NB4 (cell line): ENCODE measurements at regions not wholly inside any gene's neighbourhood (a gene's known extent, or its start where the extent isn't known, plus 50 kb on each side); places are given as distances from the start of the nearest gene placed in this dataset.

Experiments
- MYC ChIP-seq: IDR thresholded peaks from 2 replicates; pipeline ENCODE4 v1.6.1; 2011; ENCODE audit warnings: low read depth, low read length
- POLR2A ChIP-seq: IDR thresholded peaks from 2 replicates; pipeline ENCODE4 v1.6.1; 2011; ENCODE audit warnings: mild to moderate bottlenecking; ENCODE audit not compliant: insufficient read length; ENCODE audit errors: extremely low read depth
- TF ChIP-seq, protein P1 (sequence below): IDR thresholded peaks from one replicate; pipeline ENCODE4 v1.5.1; 2012; ENCODE audit warnings: low read depth, low read length
- TF ChIP-seq, protein P2 (sequence below): IDR thresholded peaks from 2 replicates; pipeline ENCODE4 v1.6.1; 2011; ENCODE audit warnings: low read depth, low read length

DNA sequence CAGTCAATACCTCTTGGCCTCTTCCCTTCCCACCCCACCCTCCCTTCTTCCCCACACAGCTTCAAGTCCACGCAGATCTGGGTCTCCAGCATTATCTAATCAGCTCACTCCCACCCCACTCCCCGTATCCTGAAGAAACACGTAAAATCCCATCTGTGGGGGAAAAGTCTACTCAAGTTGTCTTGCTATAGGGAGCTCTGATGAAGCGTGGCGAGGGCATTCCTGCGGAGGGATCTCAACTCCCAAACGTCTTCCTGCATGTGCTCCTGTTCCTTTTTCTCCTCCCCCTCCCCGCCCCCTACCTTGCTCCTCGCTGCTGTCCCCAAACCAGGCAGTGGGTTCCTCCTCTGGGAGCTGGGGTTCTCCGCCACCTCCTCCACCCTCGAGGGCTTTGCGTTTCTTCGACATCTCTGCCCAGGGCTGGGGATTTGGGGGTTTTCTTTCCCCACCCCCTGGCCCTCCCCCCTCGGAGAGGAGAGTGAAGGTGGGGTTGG is 181.8 kb downstream of the TBXT start:
- TF ChIP-seq, protein P1, sequence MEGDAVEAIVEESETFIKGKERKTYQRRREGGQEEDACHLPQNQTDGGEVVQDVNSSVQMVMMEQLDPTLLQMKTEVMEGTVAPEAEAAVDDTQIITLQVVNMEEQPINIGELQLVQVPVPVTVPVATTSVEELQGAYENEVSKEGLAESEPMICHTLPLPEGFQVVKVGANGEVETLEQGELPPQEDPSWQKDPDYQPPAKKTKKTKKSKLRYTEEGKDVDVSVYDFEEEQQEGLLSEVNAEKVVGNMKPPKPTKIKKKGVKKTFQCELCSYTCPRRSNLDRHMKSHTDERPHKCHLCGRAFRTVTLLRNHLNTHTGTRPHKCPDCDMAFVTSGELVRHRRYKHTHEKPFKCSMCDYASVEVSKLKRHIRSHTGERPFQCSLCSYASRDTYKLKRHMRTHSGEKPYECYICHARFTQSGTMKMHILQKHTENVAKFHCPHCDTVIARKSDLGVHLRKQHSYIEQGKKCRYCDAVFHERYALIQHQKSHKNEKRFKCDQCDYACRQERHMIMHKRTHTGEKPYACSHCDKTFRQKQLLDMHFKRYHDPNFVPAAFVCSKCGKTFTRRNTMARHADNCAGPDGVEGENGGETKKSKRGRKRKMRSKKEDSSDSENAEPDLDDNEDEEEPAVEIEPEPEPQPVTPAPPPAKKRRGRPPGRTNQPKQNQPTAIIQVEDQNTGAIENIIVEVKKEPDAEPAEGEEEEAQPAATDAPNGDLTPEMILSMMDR = no peak
- TF ChIP-seq POLR2A (no peak), MYC (no peak)
- TF ChIP-seq, protein P2, sequence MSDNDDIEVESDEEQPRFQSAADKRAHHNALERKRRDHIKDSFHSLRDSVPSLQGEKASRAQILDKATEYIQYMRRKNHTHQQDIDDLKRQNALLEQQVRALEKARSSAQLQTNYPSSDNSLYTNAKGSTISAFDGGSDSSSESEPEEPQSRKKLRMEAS = no peak
